ENCODE measurements at regions not wholly inside any gene's neighbourhood (a gene's known extent, or its start where the extent isn't known, plus 50 kb on each side); places are given as distances from the start of the nearest gene placed in this dataset.

DNA sequence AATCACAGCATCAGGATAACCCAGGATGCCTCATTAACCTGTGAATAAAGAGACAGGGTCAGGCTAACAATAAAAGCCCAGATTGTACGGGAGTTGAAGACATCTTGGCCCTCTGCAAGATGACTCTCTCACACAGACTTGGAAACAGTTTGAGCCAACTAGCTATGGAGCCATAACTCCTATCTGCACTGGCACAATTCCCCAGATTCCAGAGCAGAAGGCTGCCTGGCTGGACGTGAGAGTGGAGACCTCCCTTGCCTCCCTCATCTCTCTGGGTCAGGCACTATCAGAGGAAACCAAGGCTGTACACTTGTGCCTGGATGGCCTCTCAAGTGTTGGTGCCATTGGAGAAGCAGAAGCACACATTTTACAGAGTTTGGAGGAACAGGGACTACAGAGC lies 312.6 kb downstream of the THBS2 start:
- H3K4me3 ChIP-seq, result no peak overlapping the region
- no peaks in the 10 kb centered on the region for H3K9me3 ChIP-seq
- intact Hi-C loops (cut with DNase I), result no loop called here
- no peak for DNase-seq
- TF ChIP-seq, protein P1, sequence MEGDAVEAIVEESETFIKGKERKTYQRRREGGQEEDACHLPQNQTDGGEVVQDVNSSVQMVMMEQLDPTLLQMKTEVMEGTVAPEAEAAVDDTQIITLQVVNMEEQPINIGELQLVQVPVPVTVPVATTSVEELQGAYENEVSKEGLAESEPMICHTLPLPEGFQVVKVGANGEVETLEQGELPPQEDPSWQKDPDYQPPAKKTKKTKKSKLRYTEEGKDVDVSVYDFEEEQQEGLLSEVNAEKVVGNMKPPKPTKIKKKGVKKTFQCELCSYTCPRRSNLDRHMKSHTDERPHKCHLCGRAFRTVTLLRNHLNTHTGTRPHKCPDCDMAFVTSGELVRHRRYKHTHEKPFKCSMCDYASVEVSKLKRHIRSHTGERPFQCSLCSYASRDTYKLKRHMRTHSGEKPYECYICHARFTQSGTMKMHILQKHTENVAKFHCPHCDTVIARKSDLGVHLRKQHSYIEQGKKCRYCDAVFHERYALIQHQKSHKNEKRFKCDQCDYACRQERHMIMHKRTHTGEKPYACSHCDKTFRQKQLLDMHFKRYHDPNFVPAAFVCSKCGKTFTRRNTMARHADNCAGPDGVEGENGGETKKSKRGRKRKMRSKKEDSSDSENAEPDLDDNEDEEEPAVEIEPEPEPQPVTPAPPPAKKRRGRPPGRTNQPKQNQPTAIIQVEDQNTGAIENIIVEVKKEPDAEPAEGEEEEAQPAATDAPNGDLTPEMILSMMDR (IDR thresholded peaks at IDR 0.05), result no peak
- H3K4me1 ChIP-seq, result no peaks in the 10 kb centered on the region
- H3K27ac ChIP-seq, result no peak overlapping the region
- no peak for ATAC-seq
- H3K27me3 ChIP-seq, result no peaks in the 10 kb centered on the region
- H3K36me3 ChIP-seq, result no peaks in the 10 kb centered on the region

DNA sequence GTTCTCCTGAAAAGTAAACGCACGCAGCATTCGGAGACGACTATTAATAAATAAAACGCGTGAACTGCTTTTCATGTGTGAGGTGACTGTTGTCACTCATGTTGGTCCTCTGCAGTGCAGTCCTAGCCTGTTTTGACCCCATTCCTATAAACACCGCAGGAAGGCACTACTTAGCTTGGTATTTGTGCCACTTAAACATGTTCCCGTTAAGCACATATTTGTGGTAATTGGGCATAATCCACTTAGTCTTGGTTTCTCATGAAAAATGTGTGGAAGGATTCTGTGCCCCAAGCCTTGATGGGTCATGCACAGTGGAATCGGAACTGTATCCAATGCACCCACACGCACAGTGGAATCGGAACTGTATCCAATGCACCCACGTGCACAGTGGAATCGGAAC lies 313.9 kb downstream of the THBS2 start:
- H3K36me3 ChIP-seq, result no peaks in the 10 kb centered on the region
- TF ChIP-seq, protein P1 (IDR thresholded peaks at IDR 0.05), result no peak
- intact Hi-C loops (cut with DNase I), result no loop called here
- no peaks in the 10 kb centered on the region for H3K9me3 ChIP-seq
- DNase-seq, result no peak
- no peak overlapping the region for H3K4me3 ChIP-seq
- H3K27me3 ChIP-seq, result no peaks in the 10 kb centered on the region
- ATAC-seq, result no peak
- H3K27ac ChIP-seq, result no peak overlapping the region
- no peaks in the 10 kb centered on the region for H3K4me1 ChIP-seq

DNA sequence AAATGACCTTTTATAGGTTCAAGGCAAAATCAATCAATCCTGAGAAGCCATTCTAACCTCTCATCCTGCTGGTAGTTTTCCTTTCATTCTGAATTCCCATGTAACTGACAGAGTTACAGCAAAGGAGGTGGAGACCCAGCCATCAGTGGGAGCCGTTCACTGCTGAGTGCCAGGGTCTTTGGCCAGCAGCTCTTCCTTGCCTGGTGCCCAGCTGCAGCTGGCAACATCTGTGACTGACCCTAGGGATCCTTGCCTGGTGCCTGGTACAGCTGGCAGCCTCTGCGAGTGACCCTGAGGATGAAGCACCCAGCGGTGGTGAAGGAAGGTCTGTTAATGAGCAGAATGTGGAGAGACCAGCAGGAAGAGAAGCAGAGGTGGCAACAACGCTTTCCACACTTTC lies 314.6 kb downstream of the THBS2 start:
- TF ChIP-seq, protein P1 (IDR thresholded peaks at IDR 0.05), result no peak
- no peak for ATAC-seq
- H3K4me3 ChIP-seq, result no peak overlapping the region
- H3K27me3 ChIP-seq, result no peaks in the 10 kb centered on the region
- no peaks in the 10 kb centered on the region for H3K36me3 ChIP-seq
- no peak overlapping the region for H3K27ac ChIP-seq
- intact Hi-C loops (cut with DNase I), result no loop called here
- no peaks in the 10 kb centered on the region for H3K9me3 ChIP-seq
- DNase-seq, result no peak
- H3K4me1 ChIP-seq, result no peaks in the 10 kb centered on the region

DNA sequence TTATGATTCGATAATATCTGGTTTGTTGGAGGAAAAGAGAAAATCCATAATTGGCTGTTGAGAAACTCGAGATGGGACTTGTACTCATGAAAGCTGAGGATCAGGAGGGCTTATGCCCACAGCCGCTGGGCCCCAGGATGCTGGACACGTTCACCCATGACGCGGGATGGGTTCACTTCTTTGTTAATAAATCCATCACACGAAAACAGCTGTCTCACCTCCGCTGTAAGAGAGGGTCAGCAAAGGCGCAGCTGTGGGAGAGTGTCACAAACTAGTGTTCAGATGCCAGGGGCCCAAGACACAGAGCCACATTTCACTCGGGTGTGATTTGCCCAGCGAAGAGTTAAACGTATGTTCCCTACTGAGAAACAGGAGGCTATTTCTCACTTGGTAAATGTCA lies 315.1 kb downstream of the THBS2 start:
- no peak for ATAC-seq
- no peaks in the 10 kb centered on the region for H3K36me3 ChIP-seq
- H3K27ac ChIP-seq, result no peak overlapping the region
- intact Hi-C loops (cut with DNase I), result no loop called here
- H3K4me3 ChIP-seq, result no peak overlapping the region
- TF ChIP-seq, protein P1 (IDR thresholded peaks at IDR 0.05), result no peak
- no peak for DNase-seq
- no peaks in the 10 kb centered on the region for H3K27me3 ChIP-seq
- no peaks in the 10 kb centered on the region for H3K9me3 ChIP-seq
- no peaks in the 10 kb centered on the region for H3K4me1 ChIP-seq

DNA sequence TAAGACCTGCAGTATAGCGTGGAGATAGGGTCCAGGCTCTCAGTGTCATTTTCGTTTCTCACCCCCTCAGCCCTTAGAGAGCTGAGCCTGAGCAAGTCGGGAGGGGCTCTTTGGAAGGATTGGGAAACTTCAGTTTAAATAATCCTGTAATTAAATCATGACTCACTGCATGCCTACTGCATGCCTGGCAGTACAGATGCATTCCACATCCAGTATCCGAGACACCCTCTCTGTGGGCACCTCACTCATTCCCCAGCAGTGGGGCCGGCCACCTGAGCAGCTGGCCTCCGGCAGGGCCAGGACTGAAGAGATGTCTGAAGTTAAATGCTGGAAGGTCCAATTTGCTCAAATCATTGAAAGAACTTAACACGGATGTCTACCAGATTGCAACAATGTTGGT lies 316.6 kb downstream of the THBS2 start:
- no peak overlapping the region for H3K27ac ChIP-seq
- TF ChIP-seq, protein P1 (IDR thresholded peaks at IDR 0.05), result no peak
- no peaks in the 10 kb centered on the region for H3K9me3 ChIP-seq
- ATAC-seq (no peak), DNase-seq (no peak)
- H3K27me3 ChIP-seq, result no peaks in the 10 kb centered on the region
- no peaks in the 10 kb centered on the region for H3K36me3 ChIP-seq
- no peaks in the 10 kb centered on the region for H3K4me1 ChIP-seq
- intact Hi-C loops (cut with DNase I), result no loop called here
- H3K4me3 ChIP-seq, result no peak overlapping the region

DNA sequence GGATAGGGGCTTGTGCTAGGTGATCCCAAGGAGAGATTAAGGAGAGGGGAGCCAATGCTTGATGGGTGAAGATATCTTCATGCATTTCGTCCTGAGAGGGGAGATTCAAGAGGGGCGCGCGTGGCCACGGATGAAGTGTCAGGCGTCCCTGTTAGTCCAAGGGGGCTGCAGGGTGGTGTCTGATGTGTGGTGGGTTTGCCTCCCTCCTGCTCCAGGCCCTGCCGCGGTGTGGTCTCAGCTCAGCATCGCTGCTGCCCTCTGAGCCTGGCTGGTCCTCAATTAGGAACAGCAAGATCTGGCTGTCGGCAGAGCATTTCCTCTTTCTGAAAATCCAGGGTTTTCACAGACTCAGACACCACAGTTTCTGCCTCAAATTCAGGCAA lies 318.0 kb downstream of the THBS2 start:
- no peak for DNase-seq
- H3K4me3 ChIP-seq, result no peak overlapping the region
- H3K4me1 ChIP-seq, result no peaks in the 10 kb centered on the region
- no peaks in the 10 kb centered on the region for H3K36me3 ChIP-seq
- intact Hi-C loops (cut with DNase I), result no loop called here
- no peak for ATAC-seq
- no peaks in the 10 kb centered on the region for H3K9me3 ChIP-seq
- TF ChIP-seq, protein P1 (IDR thresholded peaks at IDR 0.05), result no peak
- no peaks in the 10 kb centered on the region for H3K27me3 ChIP-seq
- no peak overlapping the region for H3K27ac ChIP-seq
